ENCODE measurements at regions not wholly inside any gene's neighbourhood (a gene's known extent, or its start where the extent isn't known, plus 50 kb on each side); places are given as distances from the start of the nearest gene placed in this dataset.

DNA sequence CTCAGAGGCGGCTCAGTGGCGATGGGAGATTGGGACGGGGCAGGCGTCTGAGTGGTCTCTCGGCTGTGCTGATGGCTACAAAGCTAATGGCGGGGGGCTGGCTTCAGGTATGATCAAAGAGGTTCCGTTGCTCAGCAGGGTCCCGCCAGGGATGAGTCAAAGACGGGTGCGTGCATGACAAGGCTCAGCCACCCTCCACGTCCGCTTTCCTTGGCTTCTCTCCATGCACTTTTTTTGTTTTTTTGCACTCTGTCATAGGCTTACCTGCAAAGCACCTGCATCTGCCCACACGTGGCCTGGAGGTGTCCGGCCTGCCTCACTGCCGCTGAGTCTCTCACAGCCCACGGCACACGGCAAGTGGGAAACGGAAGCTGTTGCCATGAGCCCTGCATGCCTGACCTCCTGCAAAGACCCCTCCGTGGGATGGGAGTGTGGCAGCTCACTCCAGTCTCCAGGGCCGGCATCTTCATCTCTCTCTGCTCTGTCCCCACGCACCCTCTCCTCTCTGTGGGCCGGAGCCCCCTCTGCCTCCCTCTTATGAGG is 85.5 kb upstream of the ZNF469 start:
- Histone ChIP-seq H3K56ac (replicated peaks; ENCODE audit: insufficient read length, low read depth, low read length) (no peak overlapping the region), H3K36me3 (ENCODE audit: control insufficient read depth in 2 of 4, insufficient read depth in 4 of 4, low read length in 3 of 4) (no peaks in the 10 kb centered on the region), H2BK15ac (ENCODE audit: low read length) (no peak overlapping the region), H3K4me3 (ENCODE audit: extremely low read depth in 1 of 4, insufficient read depth in 2 of 4, low read depth in 3 of 4, low read length in 4 of 4) (no peak overlapping the region), H4K8ac (ENCODE audit: extremely low read depth, insufficient read depth, low read length) (no peak overlapping the region), H3K14ac (ENCODE audit: insufficient read length) (no peak overlapping the region), H2BK120ac (replicated peaks; ENCODE audit: low read depth, low read length) (no peak overlapping the region), H3K79me2 (ENCODE audit: control insufficient read depth in 1 of 2, insufficient read depth in 2 of 2, low read length in 2 of 2) (no peaks in the 10 kb centered on the region), H3K4me1 (replicated peaks in 1 of 4; ENCODE audit: control insufficient read depth in 3 of 4, insufficient read depth in 4 of 4, low read length in 3 of 4) (no peaks in the 10 kb centered on the region), H3K23ac (ENCODE audit: insufficient read length) (no peak overlapping the region), H3K27ac (ENCODE audit: low read depth, low read length) (no peak overlapping the region), H4K20me1 (replicated peaks in 1 of 2; ENCODE audit: control insufficient read depth in 1 of 2, insufficient read depth in 2 of 2, low read length in 2 of 2) (peaks cover 0 to 3% of the 10 kb centered on the region in 2 experiments), H3K18ac (ENCODE audit: extremely low read depth, low read length) (no peak overlapping the region), H2BK20ac (ENCODE audit: low read length) (no peak overlapping the region), H4K5ac (ENCODE audit: insufficient read length, low read depth, low read length) (no peak overlapping the region), H2AFZ (ENCODE audit: low read length) (no peak overlapping the region), H4K91ac (replicated peaks; ENCODE audit: insufficient read length, low read length) (no peak overlapping the region), H3K27me3 (replicated peaks in 1 of 4; ENCODE audit: control insufficient read depth in 3 of 4, extremely low read depth in 1 of 4, insufficient read depth in 3 of 4, low read length in 3 of 4) (no peaks in the 10 kb centered on the region), H3K9ac (replicated peaks in 1 of 4; ENCODE audit: extremely low read depth in 1 of 4, low read depth in 3 of 4, low read length in 3 of 4) (no peak overlapping the region), H3K4ac (replicated peaks; ENCODE audit: insufficient read length, low read depth, low read length) (no peak overlapping the region), H2AK5ac (ENCODE audit: low read depth, low read length) (no peak overlapping the region), H3K23me2 (ENCODE audit: low read depth, low read length) (peaks cover 5% of the 10 kb centered on the region; the same call in 1 of the 2 replicates), H2BK12ac (ENCODE audit: low read depth, low read length) (no peak overlapping the region), H3K79me1 (ENCODE audit: low read depth, low read length) (no peaks in the 10 kb centered on the region), H3K9me3 (ENCODE audit: insufficient read depth in 2 of 2, low read depth in 1 of 2, low read length in 1 of 2) (peaks cover 0 to 3% of the 10 kb centered on the region in 2 experiments; a peak in 2 of 4 replicates), H2BK5ac (ENCODE audit: low read depth, low read length) (no peak overlapping the region; the same call in 1 of the 2 replicates), H3K4me2 (ENCODE audit: insufficient read depth in 1 of 2, low read depth in 2 of 2, low read length in 2 of 2) (no peak overlapping the region)
- ChIA-PET POLR2A (ENCODE audit: partially characterized antibody) (no interaction called here), CTCF (ENCODE audit: partially characterized antibody) (interaction anchor here (1.2 to 1.4 kb wide), 3 partner anchors 10 to 77 kb away, joined by 3 to 6 read pairs (median 3); no protein-coding TSS in a partner anchor)
- FAIRE-seq (no peak), DNase-seq (ENCODE audit: low read depth in 1 of 2, low spot score in 2 of 2) (no peak)
- WGBS, 2 experiments (ENCODE audit: extremely low coverage in 1 of 2, insufficient coverage in 1 of 2, insufficient read length in 1 of 2, insufficient replicate concordance in 2 of 2, low coverage in 1 of 2, low lambda C conversion rate in 2 of 2, missing lambda C conversion rate in 1 of 2) = 89% methylated on average over 22 of the region's 22 CpGs; no CpG with 5 or more reads in 1 of the 2 experiments
- TF ChIP-seq POLR2AphosphoS5 (IDR thresholded peaks at IDR 0.05; ENCODE audit: low read depth, low read length) = no peak
- TF ChIP-seq GABPA (IDR thresholded peaks at IDR 0.05; ENCODE audit: borderline replicate concordance, insufficient read depth, low read length) = no peak
- TF ChIP-seq EGR1 (IDR thresholded peaks at IDR 0.05; ENCODE audit: borderline replicate concordance, low read depth, low read length) = no peak
- TF ChIP-seq CBX5 (IDR thresholded peaks at IDR 0.05; ENCODE audit: low read depth, low read length) = no peak
- no peak for TF ChIP-seq TBP (IDR thresholded peaks at IDR 0.05; ENCODE audit: low read depth, low read length)
- TF ChIP-seq YY1 (IDR thresholded peaks at IDR 0.05; ENCODE audit: low read depth, low read length) = no peak
- TF ChIP-seq SIRT6 (IDR thresholded peaks at IDR 0.05; ENCODE audit: low read length) = no peak
- no peak for TF ChIP-seq SRF (IDR thresholded peaks at IDR 0.05; ENCODE audit: low read depth, low read length)
- no peak for TF ChIP-seq FOSL1 (IDR thresholded peaks at IDR 0.05; ENCODE audit: insufficient read depth, low read depth, low read length)
- TF ChIP-seq ASH2L (IDR thresholded peaks at IDR 0.05; ENCODE audit: low read length) = no peak
- no peak for TF ChIP-seq CBX8 (IDR thresholded peaks at IDR 0.05; ENCODE audit: borderline replicate concordance, low read depth, low read length)
- no peak for TF ChIP-seq CEBPB (IDR thresholded peaks at IDR 0.05; ENCODE audit: low read depth, low read length)
- TF ChIP-seq PHF8 (conservative IDR thresholded peaks at IDR 0.05; ENCODE audit: low read depth, low read length) = no peak
- TF ChIP-seq, protein P1, sequence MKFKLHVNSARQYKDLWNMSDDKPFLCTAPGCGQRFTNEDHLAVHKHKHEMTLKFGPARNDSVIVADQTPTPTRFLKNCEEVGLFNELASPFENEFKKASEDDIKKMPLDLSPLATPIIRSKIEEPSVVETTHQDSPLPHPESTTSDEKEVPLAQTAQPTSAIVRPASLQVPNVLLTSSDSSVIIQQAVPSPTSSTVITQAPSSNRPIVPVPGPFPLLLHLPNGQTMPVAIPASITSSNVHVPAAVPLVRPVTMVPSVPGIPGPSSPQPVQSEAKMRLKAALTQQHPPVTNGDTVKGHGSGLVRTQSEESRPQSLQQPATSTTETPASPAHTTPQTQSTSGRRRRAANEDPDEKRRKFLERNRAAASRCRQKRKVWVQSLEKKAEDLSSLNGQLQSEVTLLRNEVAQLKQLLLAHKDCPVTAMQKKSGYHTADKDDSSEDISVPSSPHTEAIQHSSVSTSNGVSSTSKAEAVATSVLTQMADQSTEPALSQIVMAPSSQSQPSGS (IDR thresholded peaks at IDR 0.05; ENCODE audit: low read length) = no peak

Measured in H1 (cell line).